ENCODE measurements at regions not wholly inside any gene's neighbourhood (a gene's known extent, or its start where the extent isn't known, plus 50 kb on each side); places are given as distances from the start of the nearest gene placed in this dataset.

GRCh38 chr6:145241039-145241438 is 494.3 kb downstream of the EPM2A start:
- ATAC-seq = no peak
- Mint-ChIP-seq H3K4me3 (no peak overlapping the region), H3K9me3 (peaks cover 12% of the 10 kb centered on the region; the same call in 1 of the 2 replicates), H3K27me3 (ENCODE audit: low read depth) (no peaks in the 10 kb centered on the region; the same call in 1 of the 2 replicates), H3K4me1 (peaks cover 6% of the 10 kb centered on the region), H3K27ac (no peak overlapping the region), H3K36me3 (no peaks in the 10 kb centered on the region)
- TF ChIP-seq SP1 (CRISPR knock-in tag; conservative IDR thresholded peaks at IDR 0.05) (no peak), RELA (CRISPR knock-in tag; IDR thresholded peaks at IDR 0.05; ENCODE audit: borderline replicate concordance) (no peak), NR1H2 (CRISPR knock-in tag; IDR thresholded peaks at IDR 0.05) (no peak)
- TF ChIP-seq, protein P1, sequence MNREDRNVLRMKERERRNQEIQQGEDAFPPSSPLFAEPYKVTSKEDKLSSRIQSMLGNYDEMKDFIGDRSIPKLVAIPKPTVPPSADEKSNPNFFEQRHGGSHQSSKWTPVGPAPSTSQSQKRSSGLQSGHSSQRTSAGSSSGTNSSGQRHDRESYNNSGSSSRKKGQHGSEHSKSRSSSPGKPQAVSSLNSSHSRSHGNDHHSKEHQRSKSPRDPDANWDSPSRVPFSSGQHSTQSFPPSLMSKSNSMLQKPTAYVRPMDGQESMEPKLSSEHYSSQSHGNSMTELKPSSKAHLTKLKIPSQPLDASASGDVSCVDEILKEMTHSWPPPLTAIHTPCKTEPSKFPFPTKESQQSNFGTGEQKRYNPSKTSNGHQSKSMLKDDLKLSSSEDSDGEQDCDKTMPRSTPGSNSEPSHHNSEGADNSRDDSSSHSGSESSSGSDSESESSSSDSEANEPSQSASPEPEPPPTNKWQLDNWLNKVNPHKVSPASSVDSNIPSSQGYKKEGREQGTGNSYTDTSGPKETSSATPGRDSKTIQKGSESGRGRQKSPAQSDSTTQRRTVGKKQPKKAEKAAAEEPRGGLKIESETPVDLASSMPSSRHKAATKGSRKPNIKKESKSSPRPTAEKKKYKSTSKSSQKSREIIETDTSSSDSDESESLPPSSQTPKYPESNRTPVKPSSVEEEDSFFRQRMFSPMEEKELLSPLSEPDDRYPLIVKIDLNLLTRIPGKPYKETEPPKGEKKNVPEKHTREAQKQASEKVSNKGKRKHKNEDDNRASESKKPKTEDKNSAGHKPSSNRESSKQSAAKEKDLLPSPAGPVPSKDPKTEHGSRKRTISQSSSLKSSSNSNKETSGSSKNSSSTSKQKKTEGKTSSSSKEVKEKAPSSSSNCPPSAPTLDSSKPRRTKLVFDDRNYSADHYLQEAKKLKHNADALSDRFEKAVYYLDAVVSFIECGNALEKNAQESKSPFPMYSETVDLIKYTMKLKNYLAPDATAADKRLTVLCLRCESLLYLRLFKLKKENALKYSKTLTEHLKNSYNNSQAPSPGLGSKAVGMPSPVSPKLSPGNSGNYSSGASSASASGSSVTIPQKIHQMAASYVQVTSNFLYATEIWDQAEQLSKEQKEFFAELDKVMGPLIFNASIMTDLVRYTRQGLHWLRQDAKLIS (CRISPR knock-in tag; IDR thresholded peaks at IDR 0.05; ENCODE audit: borderline replicate concordance) = no peak
- POLR2A ChIA-PET = no interaction called here
- CTCF ChIA-PET = no interaction called here
- no peak for DNase-seq (ENCODE audit: low spot score)

DNA sequence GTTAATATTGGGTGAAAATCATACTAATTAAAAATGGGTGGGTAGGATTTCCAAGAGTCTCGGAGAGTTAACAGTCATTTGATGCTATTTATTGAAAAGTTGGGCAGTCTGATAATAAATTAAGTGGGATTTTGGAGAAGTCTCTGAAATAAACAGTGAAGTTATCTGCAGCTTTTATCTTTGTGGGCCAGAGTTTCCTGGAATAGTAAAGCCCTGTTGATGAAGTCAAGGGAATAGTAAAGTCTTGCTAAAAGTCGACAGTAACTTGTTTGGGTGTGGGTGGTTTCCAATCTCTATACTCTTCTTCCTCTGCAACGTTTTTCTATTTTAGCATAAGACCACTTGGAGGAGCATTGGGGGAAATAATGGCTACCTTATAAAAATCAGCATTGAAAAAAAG is 493.6 kb downstream of the EPM2A start:
- POLR2A ChIA-PET = no interaction called here
- CTCF ChIA-PET = no interaction called here
- DNase-seq (ENCODE audit: low spot score) (no peak), ATAC-seq (no peak)
- H3K4me3 Mint-ChIP-seq = no peak overlapping the region
- H3K4me1 Mint-ChIP-seq = peaks cover 6% of the 10 kb centered on the region
- H3K27me3 Mint-ChIP-seq (ENCODE audit: low read depth) = no peaks in the 10 kb centered on the region; the same call in 1 of the 2 replicates
- H3K9me3 Mint-ChIP-seq = peaks cover 10% of the 10 kb centered on the region; the same call in 1 of the 2 replicates
- no peak overlapping the region for H3K27ac Mint-ChIP-seq
- no peaks in the 10 kb centered on the region for H3K36me3 Mint-ChIP-seq
- TF ChIP-seq SMAD3 (CRISPR knock-in tag; IDR thresholded peaks at IDR 0.05; ENCODE audit: borderline replicate concordance) (no peak), PRDM15 (CRISPR knock-in tag; IDR thresholded peaks at IDR 0.05) (no peak), MXD4 (CRISPR knock-in tag; IDR thresholded peaks at IDR 0.05; ENCODE audit: borderline replicate concordance) (no peak), E2F1 (CRISPR knock-in tag; IDR thresholded peaks at IDR 0.05) (no peak), ATF6 (CRISPR knock-in tag; IDR thresholded peaks at IDR 0.05) (no peak), ZNF416 (CRISPR knock-in tag; IDR thresholded peaks at IDR 0.05) (no peak), ZNF219 (CRISPR knock-in tag; IDR thresholded peaks at IDR 0.05; ENCODE audit: borderline replicate concordance) (no peak), PRRX2 (CRISPR knock-in tag; IDR thresholded peaks at IDR 0.05) (no peak), MYBL2 (CRISPR knock-in tag; IDR thresholded peaks at IDR 0.05) (no peak)
- TF ChIP-seq, protein P2, sequence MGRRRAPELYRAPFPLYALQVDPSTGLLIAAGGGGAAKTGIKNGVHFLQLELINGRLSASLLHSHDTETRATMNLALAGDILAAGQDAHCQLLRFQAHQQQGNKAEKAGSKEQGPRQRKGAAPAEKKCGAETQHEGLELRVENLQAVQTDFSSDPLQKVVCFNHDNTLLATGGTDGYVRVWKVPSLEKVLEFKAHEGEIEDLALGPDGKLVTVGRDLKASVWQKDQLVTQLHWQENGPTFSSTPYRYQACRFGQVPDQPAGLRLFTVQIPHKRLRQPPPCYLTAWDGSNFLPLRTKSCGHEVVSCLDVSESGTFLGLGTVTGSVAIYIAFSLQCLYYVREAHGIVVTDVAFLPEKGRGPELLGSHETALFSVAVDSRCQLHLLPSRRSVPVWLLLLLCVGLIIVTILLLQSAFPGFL (CRISPR knock-in tag; IDR thresholded peaks at IDR 0.05; ENCODE audit: borderline replicate concordance) = no peak
- TF ChIP-seq, protein P3, sequence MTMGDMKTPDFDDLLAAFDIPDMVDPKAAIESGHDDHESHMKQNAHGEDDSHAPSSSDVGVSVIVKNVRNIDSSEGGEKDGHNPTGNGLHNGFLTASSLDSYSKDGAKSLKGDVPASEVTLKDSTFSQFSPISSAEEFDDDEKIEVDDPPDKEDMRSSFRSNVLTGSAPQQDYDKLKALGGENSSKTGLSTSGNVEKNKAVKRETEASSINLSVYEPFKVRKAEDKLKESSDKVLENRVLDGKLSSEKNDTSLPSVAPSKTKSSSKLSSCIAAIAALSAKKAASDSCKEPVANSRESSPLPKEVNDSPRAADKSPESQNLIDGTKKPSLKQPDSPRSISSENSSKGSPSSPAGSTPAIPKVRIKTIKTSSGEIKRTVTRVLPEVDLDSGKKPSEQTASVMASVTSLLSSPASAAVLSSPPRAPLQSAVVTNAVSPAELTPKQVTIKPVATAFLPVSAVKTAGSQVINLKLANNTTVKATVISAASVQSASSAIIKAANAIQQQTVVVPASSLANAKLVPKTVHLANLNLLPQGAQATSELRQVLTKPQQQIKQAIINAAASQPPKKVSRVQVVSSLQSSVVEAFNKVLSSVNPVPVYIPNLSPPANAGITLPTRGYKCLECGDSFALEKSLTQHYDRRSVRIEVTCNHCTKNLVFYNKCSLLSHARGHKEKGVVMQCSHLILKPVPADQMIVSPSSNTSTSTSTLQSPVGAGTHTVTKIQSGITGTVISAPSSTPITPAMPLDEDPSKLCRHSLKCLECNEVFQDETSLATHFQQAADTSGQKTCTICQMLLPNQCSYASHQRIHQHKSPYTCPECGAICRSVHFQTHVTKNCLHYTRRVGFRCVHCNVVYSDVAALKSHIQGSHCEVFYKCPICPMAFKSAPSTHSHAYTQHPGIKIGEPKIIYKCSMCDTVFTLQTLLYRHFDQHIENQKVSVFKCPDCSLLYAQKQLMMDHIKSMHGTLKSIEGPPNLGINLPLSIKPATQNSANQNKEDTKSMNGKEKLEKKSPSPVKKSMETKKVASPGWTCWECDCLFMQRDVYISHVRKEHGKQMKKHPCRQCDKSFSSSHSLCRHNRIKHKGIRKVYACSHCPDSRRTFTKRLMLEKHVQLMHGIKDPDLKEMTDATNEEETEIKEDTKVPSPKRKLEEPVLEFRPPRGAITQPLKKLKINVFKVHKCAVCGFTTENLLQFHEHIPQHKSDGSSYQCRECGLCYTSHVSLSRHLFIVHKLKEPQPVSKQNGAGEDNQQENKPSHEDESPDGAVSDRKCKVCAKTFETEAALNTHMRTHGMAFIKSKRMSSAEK (CRISPR knock-in tag; IDR thresholded peaks at IDR 0.05; ENCODE audit: borderline replicate concordance) = no peak
- TF ChIP-seq, protein P4, sequence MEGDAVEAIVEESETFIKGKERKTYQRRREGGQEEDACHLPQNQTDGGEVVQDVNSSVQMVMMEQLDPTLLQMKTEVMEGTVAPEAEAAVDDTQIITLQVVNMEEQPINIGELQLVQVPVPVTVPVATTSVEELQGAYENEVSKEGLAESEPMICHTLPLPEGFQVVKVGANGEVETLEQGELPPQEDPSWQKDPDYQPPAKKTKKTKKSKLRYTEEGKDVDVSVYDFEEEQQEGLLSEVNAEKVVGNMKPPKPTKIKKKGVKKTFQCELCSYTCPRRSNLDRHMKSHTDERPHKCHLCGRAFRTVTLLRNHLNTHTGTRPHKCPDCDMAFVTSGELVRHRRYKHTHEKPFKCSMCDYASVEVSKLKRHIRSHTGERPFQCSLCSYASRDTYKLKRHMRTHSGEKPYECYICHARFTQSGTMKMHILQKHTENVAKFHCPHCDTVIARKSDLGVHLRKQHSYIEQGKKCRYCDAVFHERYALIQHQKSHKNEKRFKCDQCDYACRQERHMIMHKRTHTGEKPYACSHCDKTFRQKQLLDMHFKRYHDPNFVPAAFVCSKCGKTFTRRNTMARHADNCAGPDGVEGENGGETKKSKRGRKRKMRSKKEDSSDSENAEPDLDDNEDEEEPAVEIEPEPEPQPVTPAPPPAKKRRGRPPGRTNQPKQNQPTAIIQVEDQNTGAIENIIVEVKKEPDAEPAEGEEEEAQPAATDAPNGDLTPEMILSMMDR (IDR thresholded peaks at IDR 0.05) = no peak

Data from WTC11 (cell line).